K562 (cell line): ENCODE measurements at regions not wholly inside any gene's neighbourhood (a gene's known extent, or its start where the extent isn't known, plus 50 kb on each side); places are given as distances from the start of the nearest gene placed in this dataset.

Source experiments
- ATAC-seq: fragments of 200-7000 bp; cut with Tn5 transposase; 3 replicates; pipeline ENCODE4 v1.9.1; 2020; ENCODE audit warnings: moderate library complexity
- BruUV-seq: library from RNA; stranded (reverse); fragments of 400-500 nt; replicated peaks from 2 replicates; lab custom pipeline; 2021; lab: Mats Ljungman, UMichigan
- CTCF ChIA-PET: fragments of 300-600 bp; formaldehyde crosslinking; extraction: SDS; loops from one replicate; lab custom pipeline; 2021; ENCODE audit warnings: low intra/inter-chr PET ratio; lab: Yijun Ruan, JAX
- POLR2A ChIA-PET: fragments of 300-600, 350-650 bp; sonication (Branson Sonifier 250); formaldehyde crosslinking; extraction: SDS; loops from one replicate; lab custom pipeline; 2021; ENCODE audit warnings: antibody characterized with exemption, inconsistent platforms; lab: Yijun Ruan, JAX
- DNase-seq, 4 experiments: peaks; one replicate each; pipeline versions ENCODE4 v3.0.0 to v3.0.0-alpha.2; 2011 to 2018; ENCODE audit warnings: low spot score in 3 of 4, mixed read lengths in 3 of 4; ENCODE audit errors: extremely low read depth in 1 of 4
- FAIRE-seq: peaks from 2 replicates; lab custom pipeline; 2011; peaks lifted over from hg19 to GRCh38; lab: Jason Lieb, UNC
- H2AFZ ChIP-seq: 2 replicates; pipeline ENCODE4 v1.6.0; 2011; ENCODE audit warnings: low read depth, low read length, control low read depth, inconsistent platforms
- H3K27ac ChIP-seq: fragments of 200-600 bp; 3 replicates; pipeline ENCODE4 v1.8.0; 2011; ENCODE audit warnings: low read depth, mild to moderate bottlenecking, control low read depth, inconsistent platforms, low read length, moderate library complexity, mixed read lengths; ENCODE audit errors: extremely low read depth
- H3K27me3 ChIP-seq, 2 experiments: fragments of 300-600 bp in 1 of 2; 2 replicates in 1 of 2; 3 replicates in 1 of 2; pipeline versions ENCODE4 v1.6.0 to v1.8.0; 2011; ENCODE audit warnings: inconsistent platforms in 2 of 2, low read length in 2 of 2, mild to moderate bottlenecking in 1 of 2, mixed read lengths in 1 of 2, moderate library complexity in 1 of 2; ENCODE audit not compliant: control insufficient read depth in 2 of 2, insufficient read depth in 2 of 2
- H3K36me3 ChIP-seq: fragments of 300-600 bp; 3 replicates; pipeline ENCODE4 v1.8.0; 2011; ENCODE audit warnings: mild to moderate bottlenecking, low read length, inconsistent platforms; ENCODE audit not compliant: control insufficient read depth, insufficient read depth
- H3K4me1 ChIP-seq, 2 experiments: fragments of 200-600 bp in 1 of 2; replicated peaks in 1 of 2; 2 replicates in 1 of 2; 3 replicates in 1 of 2; pipeline versions ENCODE4 v1.5.1 to v1.8.0; 2011; ENCODE audit warnings: inconsistent platforms in 2 of 2, low read length in 2 of 2, mild to moderate bottlenecking in 1 of 2, mixed read lengths in 1 of 2, moderate library complexity in 1 of 2; ENCODE audit not compliant: control insufficient read depth in 2 of 2, insufficient read depth in 2 of 2
- H3K4me2 ChIP-seq: 2 replicates; pipeline ENCODE4 v1.6.1; 2011; ENCODE audit warnings: low read length, control low read depth, inconsistent platforms, mixed read lengths; ENCODE audit not compliant: insufficient read depth
- H3K4me3 ChIP-seq: fragments of 200-600 bp; sonication (generic), shearing (Covaris generic); 2 replicates; pipeline ENCODE4 v1.5.1; 2016; ENCODE audit warnings: control low read depth, inconsistent platforms
- H3K79me2 ChIP-seq: fragments of 200-600 bp; 3 replicates; pipeline ENCODE4 v1.8.0; 2011; ENCODE audit warnings: low read length, inconsistent platforms; ENCODE audit not compliant: control insufficient read depth, insufficient read depth
- H3K9ac ChIP-seq, 2 experiments: 2 replicates each; pipeline versions ENCODE4 v1.6.0 to v1.6.1; 2011; ENCODE audit warnings: low read depth in 2 of 2, low read length in 2 of 2, control low read depth in 1 of 2, inconsistent platforms in 1 of 2, mild to moderate bottlenecking in 1 of 2, mixed read lengths in 1 of 2; ENCODE audit not compliant: insufficient read depth in 1 of 2
- H3K9me1 ChIP-seq: one replicate; pipeline ENCODE4 v1.6.0; 2011; ENCODE audit warnings: inconsistent platforms, mild to moderate bottlenecking, low read length, moderate library complexity; ENCODE audit not compliant: control insufficient read depth, insufficient read depth
- H3K9me3 ChIP-seq: replicated peaks from 2 replicates; pipeline ENCODE4 v1.5.1; 2011; ENCODE audit warnings: low read depth, low read length, inconsistent platforms; ENCODE audit not compliant: control insufficient read depth, insufficient read depth
- H4K20me1 ChIP-seq: replicated peaks from 2 replicates; pipeline ENCODE4 v1.6.1; 2011; ENCODE audit warnings: low read length, inconsistent platforms, mixed read lengths; ENCODE audit not compliant: control insufficient read depth, insufficient read depth
- ARID2 ChIP-seq: fragments of 450-650 bp; IDR thresholded peaks from 2 replicates; pipeline ENCODE4 v1.6.1; 2017; ENCODE audit warnings: antibody characterized with exemption, mild to moderate bottlenecking
- MAZ ChIP-seq, 2 experiments: fragments of 450-650 bp in 1 of 2; sonication (generic) in 1 of 2; formaldehyde crosslinking; IDR thresholded peaks in 1 of 2; conservative IDR thresholded peaks in 1 of 2; 2 replicates each; pipeline versions ENCODE4 v1.4.0 to v1.5.0; 2020; ENCODE audit warnings: mild to moderate bottlenecking in 1 of 2, missing genetic modification reagents in 1 of 2
- SPI1 ChIP-seq: IDR thresholded peaks from 2 replicates; pipeline ENCODE4 v1.6.1; 2011; ENCODE audit warnings: low read depth, low read length, control low read depth, borderline replicate concordance
- TAF1 ChIP-seq: IDR thresholded peaks from 2 replicates; pipeline ENCODE4 v1.6.1; 2011; ENCODE audit warnings: mild to moderate bottlenecking, low read length, moderate library complexity; ENCODE audit not compliant: insufficient read depth, control insufficient read depth, severe bottlenecking; ENCODE audit errors: extremely low read depth
- ZC3H11A ChIP-seq: IDR thresholded peaks from 2 replicates; pipeline ENCODE4 v1.6.1; 2012; ENCODE audit warnings: low read depth, low read length, improper control_type of control experiment
- WGBS: fragments of 100-300 bp; shearing (Covaris generic); methylation state at CpG from one replicate; pipeline ENCODE4 v1.1.6; 2016; ENCODE audit warnings: low coverage, mixed read lengths; ENCODE audit not compliant: insufficient coverage; ENCODE audit errors: missing lambda C conversion rate; 5-methylcytosine and 5-hydroxymethylcytosine counted together
- in situ Hi-C: fragments of 300-500 bp; cut with MboI; formaldehyde crosslinking; loops from 4 replicates; pipeline ENCODE4 v1.15.0; 2018; ENCODE audit warnings: inconsistent platforms, mixed read lengths
- intact Hi-C: fragments of 100-400 bp; cut with micrococcal nuclease; formaldehyde crosslinking; loops from 2 replicates; pipeline ENCODE4 v1.14.2; 2022
- TF ChIP-seq, protein P1 (sequence below): fragments of 450-650 bp; formaldehyde crosslinking; IDR thresholded peaks from 2 replicates; pipeline ENCODE4 v1.4.0; 2022; ENCODE audit warnings: missing genetic modification characterization
- TF ChIP-seq, protein P2 (sequence below): sonication (generic); formaldehyde crosslinking; IDR thresholded peaks from 2 replicates; pipeline ENCODE4 v1.9.0; 2022; ENCODE audit warnings: mild to moderate bottlenecking, missing genetic modification reagents

- no peaks in the 10 kb centered on the region for H3K27me3 ChIP-seq
- H4K20me1 ChIP-seq: no peaks in the 10 kb centered on the region
- in situ Hi-C loops: no loop called here
- TF ChIP-seq, protein P1, sequence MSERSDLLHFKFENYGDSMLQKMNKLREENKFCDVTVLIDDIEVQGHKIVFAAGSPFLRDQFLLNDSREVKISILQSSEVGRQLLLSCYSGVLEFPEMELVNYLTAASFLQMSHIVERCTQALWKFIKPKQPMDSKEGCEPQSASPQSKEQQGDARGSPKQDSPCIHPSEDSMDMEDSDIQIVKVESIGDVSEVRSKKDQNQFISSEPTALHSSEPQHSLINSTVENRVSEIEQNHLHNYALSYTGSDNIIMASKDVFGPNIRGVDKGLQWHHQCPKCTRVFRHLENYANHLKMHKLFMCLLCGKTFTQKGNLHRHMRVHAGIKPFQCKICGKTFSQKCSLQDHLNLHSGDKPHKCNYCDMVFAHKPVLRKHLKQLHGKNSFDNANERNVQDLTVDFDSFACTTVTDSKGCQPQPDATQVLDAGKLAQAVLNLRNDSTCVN (CRISPR knock-in tag): no peak
- TF ChIP-seq ARID2 (no peak), SPI1 (no peak), MAZ (CRISPR knock-in tag; conservative IDR thresholded peaks at IDR 0.05 in 1 of 2, IDR thresholded peaks at IDR 0.05 in 1 of 2) (no peak)
- TF ChIP-seq, all 486 proteins: peak for 0
- H2AFZ ChIP-seq: no peak overlapping the region
- no peaks in the 10 kb centered on the region for H3K9me3 ChIP-seq
- intact Hi-C loops: no loop called here
- FAIRE-seq (no peak), DNase-seq (no peak), ATAC-seq (no peak)
- H3K27ac ChIP-seq: no peak overlapping the region
- H3K4me1 ChIP-seq: no peaks in the 10 kb centered on the region
- H3K4me3 ChIP-seq: no peak overlapping the region
- H3K79me2 ChIP-seq: no peaks in the 10 kb centered on the region
- 0% methylated on average over 2 of the region's 2 CpGs for WGBS
- H3K4me2 ChIP-seq: no peak overlapping the region
- H3K36me3 ChIP-seq: no peaks in the 10 kb centered on the region
- no peak overlapping the region for H3K9ac ChIP-seq
- no TSS peak for BruUV-seq
- ChIA-PET CTCF (no interaction called here), POLR2A (interaction anchor here (0.6 kb wide), 1 partner anchor 203 kb away, joined by 3 read pairs; no protein-coding TSS in a partner anchor)
- H3K9me1 ChIP-seq: no peaks in the 10 kb centered on the region
Measured at GRCh38 chr13:93101226-93101734, 125.3 kb upstream of the GPC6 start.

- ChIA-PET CTCF (no interaction called here), POLR2A (no interaction called here)
- Histone ChIP-seq H3K4me1 (no peaks in the 10 kb centered on the region), H3K9me3 (no peaks in the 10 kb centered on the region), H3K79me2 (no peaks in the 10 kb centered on the region), H3K27me3 (no peaks in the 10 kb centered on the region), H3K36me3 (no peaks in the 10 kb centered on the region), H3K9me1 (no peaks in the 10 kb centered on the region), H3K4me3 (no peak overlapping the region), H3K27ac (no peak overlapping the region), H4K20me1 (no peaks in the 10 kb centered on the region), H3K9ac (no peak overlapping the region), H2AFZ (no peak overlapping the region), H3K4me2 (no peak overlapping the region)
- DNase-seq: no peak
- no TSS peak for BruUV-seq
- no peak for FAIRE-seq
- in situ Hi-C loops (no loop called here), intact Hi-C loops (no loop called here)
- 0% methylated on average over 6 of the region's 6 CpGs for WGBS
- ATAC-seq: no peak
- TF ChIP-seq SPI1 (no peak), TAF1 (no peak), ZC3H11A (no peak)
- TF ChIP-seq, protein P2, sequence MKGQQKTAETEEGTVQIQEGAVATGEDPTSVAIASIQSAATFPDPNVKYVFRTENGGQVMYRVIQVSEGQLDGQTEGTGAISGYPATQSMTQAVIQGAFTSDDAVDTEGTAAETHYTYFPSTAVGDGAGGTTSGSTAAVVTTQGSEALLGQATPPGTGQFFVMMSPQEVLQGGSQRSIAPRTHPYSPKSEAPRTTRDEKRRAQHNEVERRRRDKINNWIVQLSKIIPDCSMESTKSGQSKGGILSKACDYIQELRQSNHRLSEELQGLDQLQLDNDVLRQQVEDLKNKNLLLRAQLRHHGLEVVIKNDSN (CRISPR knock-in tag): no peak
Measured at GRCh38 chr13:93104270-93104669, 122.3 kb upstream of the GPC6 start.
